ENCODE measurements at regions not wholly inside any gene's neighbourhood (a gene's known extent, or its start where the extent isn't known, plus 50 kb on each side); places are given as distances from the start of the nearest gene placed in this dataset.

- no peak overlapping the region for H3K27ac ChIP-seq
- TF ChIP-seq ZFX (IDR thresholded peaks at IDR 0.05; ENCODE audit: borderline replicate concordance) (no peak), CTCF (IDR thresholded peaks at IDR 0.05) (no peak)
These were observed 1212.6 kb upstream of the NXPH2 start for GRCh38 chr2:139992711-139993345.

- H3K27ac ChIP-seq, result no peak overlapping the region
- TF ChIP-seq CTCF (IDR thresholded peaks at IDR 0.05), result no peak
These were observed 1211.9 kb upstream of the NXPH2 start for GRCh38 chr2:139992078-139992477.

- H3K27ac ChIP-seq, result no peak overlapping the region
- TF ChIP-seq ZFX (IDR thresholded peaks at IDR 0.05; ENCODE audit: borderline replicate concordance) (no peak), CTCF (IDR thresholded peaks at IDR 0.05) (no peak)
These were observed 1210.6 kb upstream of the NXPH2 start for GRCh38 chr2:139990646-139991335.

GRCh38 chr2:139969323-139969722 is 1189.1 kb upstream of the NXPH2 start:
- no peak overlapping the region for H3K27ac ChIP-seq
- no peak for TF ChIP-seq CTCF (IDR thresholded peaks at IDR 0.05)
- no peak for TF ChIP-seq ZFX (IDR thresholded peaks at IDR 0.05; ENCODE audit: borderline replicate concordance)

- no peak for TF ChIP-seq ZFX (IDR thresholded peaks at IDR 0.05; ENCODE audit: borderline replicate concordance)
- TF ChIP-seq CTCF (IDR thresholded peaks at IDR 0.05), result no peak
- no peak overlapping the region for H3K27ac ChIP-seq
These were observed 1188.4 kb upstream of the NXPH2 start for GRCh38 chr2:139968588-139968987.

GRCh38 chr2:139967665-139968064 is 1187.5 kb upstream of the NXPH2 start:
- no peak overlapping the region for H3K27ac ChIP-seq
- TF ChIP-seq CTCF (IDR thresholded peaks at IDR 0.05) (no peak), ZFX (IDR thresholded peaks at IDR 0.05; ENCODE audit: borderline replicate concordance) (no peak)

- TF ChIP-seq ZFX (IDR thresholded peaks at IDR 0.05; ENCODE audit: borderline replicate concordance), result no peak
- no peak for TF ChIP-seq CTCF (IDR thresholded peaks at IDR 0.05)
- H3K27ac ChIP-seq, result no peak overlapping the region
These were observed 1184.7 kb upstream of the NXPH2 start for GRCh38 chr2:139964721-139965440.

Data from 22Rv1 (cell line).